Endodermal cell (in vitro differentiated cells): ENCODE measurements at regions not wholly inside any gene's neighbourhood (a gene's known extent, or its start where the extent isn't known, plus 50 kb on each side); places are given as distances from the start of the nearest gene placed in this dataset.

ENCODE experiments used
- DNase-seq: peaks from one replicate; pipeline ENCODE4 v3.0.0-alpha.2; 2017
- H3K27ac ChIP-seq: 2 replicates; pipeline ENCODE4 v1.5.1; 2013; ENCODE audit warnings: mild to moderate bottlenecking, low read depth, low read length, moderate library complexity
- H3K27me3 ChIP-seq: 2 replicates; pipeline ENCODE4 v1.6.1; 2013; ENCODE audit warnings: mild to moderate bottlenecking, low read length, moderate library complexity; ENCODE audit not compliant: insufficient read depth, control insufficient read depth, poor library complexity, severe bottlenecking
- H3K36me3 ChIP-seq: 2 replicates; pipeline ENCODE4 v1.7.0; 2013; ENCODE audit warnings: mild to moderate bottlenecking, low read length, moderate library complexity; ENCODE audit not compliant: control insufficient read depth, insufficient read depth
- H3K4me1 ChIP-seq: one replicate; pipeline ENCODE4 v1.7.0; 2013; ENCODE audit warnings: low read length; ENCODE audit not compliant: control insufficient read depth, insufficient read depth
- H3K4me3 ChIP-seq: 2 replicates; pipeline ENCODE4 v1.5.1; 2013; ENCODE audit warnings: mild to moderate bottlenecking, low read length, moderate library complexity
- H3K9ac ChIP-seq: 2 replicates; pipeline ENCODE4 v1.6.1; 2013; ENCODE audit warnings: mild to moderate bottlenecking, low read length, moderate library complexity; ENCODE audit not compliant: poor library complexity, severe bottlenecking; ENCODE audit errors: extremely low read depth
- H3K9me3 ChIP-seq: 2 replicates; pipeline ENCODE4 v1.6.1; 2013; ENCODE audit warnings: mild to moderate bottlenecking, low read length, moderate library complexity; ENCODE audit not compliant: control insufficient read depth
- H3K27ac Mint-ChIP-seq: 2 replicates; pipeline ENCODE4 v1.8.0; 2020; ENCODE audit warnings: mixed read lengths
- H3K27me3 Mint-ChIP-seq: 2 replicates; pipeline ENCODE4 v1.8.0; 2021; ENCODE audit warnings: mild to moderate bottlenecking, mixed read lengths; ENCODE audit not compliant: insufficient read depth
- H3K36me3 Mint-ChIP-seq: 2 replicates; pipeline ENCODE4 v1.8.0; 2020; ENCODE audit warnings: low read depth, mixed read lengths
- H3K4me1 Mint-ChIP-seq: 2 replicates; pipeline ENCODE4 v1.8.0; 2020; ENCODE audit warnings: mixed read lengths
- H3K4me3 Mint-ChIP-seq: 2 replicates; pipeline ENCODE4 v1.8.0; 2020; ENCODE audit warnings: mild to moderate bottlenecking, moderate library complexity, mixed read lengths
- H3K9me3 Mint-ChIP-seq: 2 replicates; pipeline ENCODE4 v1.8.0; 2020; ENCODE audit warnings: mild to moderate bottlenecking, mixed read lengths
- WGBS, 2 experiments: methylation state at CpG; one replicate each; pipeline versions ENCODE4 v1.1.5 to v1.1.7; 2013; ENCODE audit warnings: missing lambda C conversion rate in 2 of 2, mixed read lengths in 1 of 2; ENCODE audit not compliant: insufficient coverage in 1 of 2, insufficient read length in 1 of 2; 5-methylcytosine and 5-hydroxymethylcytosine counted together
- TF ChIP-seq, protein P1 (sequence below): fragments of 200-600 bp; sonication (generic); conservative IDR thresholded peaks from 2 replicates; pipeline ENCODE4 v1.5.0; 2021; ENCODE audit warnings: antibody characterized with exemption, mild to moderate bottlenecking

DNA sequence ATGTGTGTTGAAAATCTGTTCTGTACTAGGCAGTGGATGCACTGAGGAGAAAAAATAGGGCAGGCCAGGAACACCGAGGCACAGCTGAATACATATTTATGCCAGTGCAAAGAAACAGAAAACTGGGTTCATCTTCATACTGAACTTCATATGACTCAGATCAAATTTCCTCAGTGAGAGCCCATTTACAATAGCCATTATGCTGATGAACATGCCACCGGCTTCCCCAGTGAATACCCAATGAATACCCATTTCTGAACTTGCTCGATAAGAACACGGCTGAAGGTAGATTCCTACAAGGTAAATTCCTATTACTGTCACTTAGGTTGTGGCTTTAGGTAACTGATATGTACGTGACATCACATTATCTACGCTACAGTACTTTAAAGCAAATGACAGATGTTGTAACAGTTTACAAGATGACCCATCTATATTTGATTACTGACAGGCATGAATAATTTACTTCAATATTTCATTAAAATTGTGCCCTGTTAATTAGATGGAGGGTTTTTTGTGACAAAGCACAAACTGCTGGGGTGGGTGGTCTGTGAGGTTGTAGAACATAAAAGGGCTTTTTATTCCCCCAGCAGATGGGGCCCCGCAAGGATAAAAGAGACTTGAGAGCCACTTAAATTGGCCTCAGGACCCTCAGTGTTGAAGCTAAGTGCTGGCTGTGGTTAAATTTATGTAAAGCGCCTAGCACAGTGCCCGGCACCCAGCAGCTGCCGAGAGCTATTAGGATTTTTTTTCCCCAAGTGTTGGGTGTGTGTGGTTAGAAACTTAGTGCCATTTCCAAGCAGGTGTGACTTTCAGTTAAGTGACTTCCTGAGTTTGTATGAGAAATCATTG lies 264.5 kb downstream of the CD83 start:
- no peak overlapping the region for H3K9ac ChIP-seq
- DNase-seq, result no peak
- H3K27me3 ChIP-seq, result no peaks in the 10 kb centered on the region
- Mint-ChIP-seq H3K27me3 (no peaks in the 10 kb centered on the region), H3K27ac (peak overlapping the region; percentile 95), H3K36me3 (peaks cover 16% of the 10 kb centered on the region), H3K4me1 (peaks cover 81% of the 10 kb centered on the region), H3K4me3 (peak overlapping the region; percentile 31), H3K9me3 (peaks cover 14% of the 10 kb centered on the region)
- peak overlapping the region; percentile 74 for H3K27ac ChIP-seq
- peaks cover 22% of the 10 kb centered on the region for H3K4me1 ChIP-seq
- no peak overlapping the region for H3K4me3 ChIP-seq
- H3K9me3 ChIP-seq, result peaks cover 24% of the 10 kb centered on the region
- TF ChIP-seq, protein P1, sequence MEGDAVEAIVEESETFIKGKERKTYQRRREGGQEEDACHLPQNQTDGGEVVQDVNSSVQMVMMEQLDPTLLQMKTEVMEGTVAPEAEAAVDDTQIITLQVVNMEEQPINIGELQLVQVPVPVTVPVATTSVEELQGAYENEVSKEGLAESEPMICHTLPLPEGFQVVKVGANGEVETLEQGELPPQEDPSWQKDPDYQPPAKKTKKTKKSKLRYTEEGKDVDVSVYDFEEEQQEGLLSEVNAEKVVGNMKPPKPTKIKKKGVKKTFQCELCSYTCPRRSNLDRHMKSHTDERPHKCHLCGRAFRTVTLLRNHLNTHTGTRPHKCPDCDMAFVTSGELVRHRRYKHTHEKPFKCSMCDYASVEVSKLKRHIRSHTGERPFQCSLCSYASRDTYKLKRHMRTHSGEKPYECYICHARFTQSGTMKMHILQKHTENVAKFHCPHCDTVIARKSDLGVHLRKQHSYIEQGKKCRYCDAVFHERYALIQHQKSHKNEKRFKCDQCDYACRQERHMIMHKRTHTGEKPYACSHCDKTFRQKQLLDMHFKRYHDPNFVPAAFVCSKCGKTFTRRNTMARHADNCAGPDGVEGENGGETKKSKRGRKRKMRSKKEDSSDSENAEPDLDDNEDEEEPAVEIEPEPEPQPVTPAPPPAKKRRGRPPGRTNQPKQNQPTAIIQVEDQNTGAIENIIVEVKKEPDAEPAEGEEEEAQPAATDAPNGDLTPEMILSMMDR, result no peak
- peaks cover 4% of the 10 kb centered on the region for H3K36me3 ChIP-seq
- 69 to 84% methylated on average over 3 to 10 of the region's 10 CpGs for whole genome bisulfite sequencing, 2 experiments

GRCh38 chr6:14382678-14383236 lies 265.2 kb downstream of the CD83 start:
- no peak for DNase-seq
- peaks cover 7% of the 10 kb centered on the region for H3K9me3 Mint-ChIP-seq
- peaks cover 4% of the 10 kb centered on the region for H3K36me3 ChIP-seq
- no peak overlapping the region for H3K4me3 Mint-ChIP-seq
- H3K36me3 Mint-ChIP-seq, result peaks cover 9% of the 10 kb centered on the region
- WGBS, 2 experiments, result 86% methylated on average over 1 to 3 of the region's 3 CpGs
- H3K27me3 ChIP-seq, result no peaks in the 10 kb centered on the region
- TF ChIP-seq, protein P1, result no peak
- H3K4me1 Mint-ChIP-seq, result peaks cover 83% of the 10 kb centered on the region
- H3K4me1 ChIP-seq, result peaks cover 22% of the 10 kb centered on the region
- H3K9ac ChIP-seq, result no peak overlapping the region
- H3K4me3 ChIP-seq, result no peak overlapping the region
- no peaks in the 10 kb centered on the region for H3K27me3 Mint-ChIP-seq
- H3K9me3 ChIP-seq, result peaks cover 17% of the 10 kb centered on the region
- H3K27ac ChIP-seq, result no peak overlapping the region
- H3K27ac Mint-ChIP-seq, result peak overlapping the region; percentile 95

DNA sequence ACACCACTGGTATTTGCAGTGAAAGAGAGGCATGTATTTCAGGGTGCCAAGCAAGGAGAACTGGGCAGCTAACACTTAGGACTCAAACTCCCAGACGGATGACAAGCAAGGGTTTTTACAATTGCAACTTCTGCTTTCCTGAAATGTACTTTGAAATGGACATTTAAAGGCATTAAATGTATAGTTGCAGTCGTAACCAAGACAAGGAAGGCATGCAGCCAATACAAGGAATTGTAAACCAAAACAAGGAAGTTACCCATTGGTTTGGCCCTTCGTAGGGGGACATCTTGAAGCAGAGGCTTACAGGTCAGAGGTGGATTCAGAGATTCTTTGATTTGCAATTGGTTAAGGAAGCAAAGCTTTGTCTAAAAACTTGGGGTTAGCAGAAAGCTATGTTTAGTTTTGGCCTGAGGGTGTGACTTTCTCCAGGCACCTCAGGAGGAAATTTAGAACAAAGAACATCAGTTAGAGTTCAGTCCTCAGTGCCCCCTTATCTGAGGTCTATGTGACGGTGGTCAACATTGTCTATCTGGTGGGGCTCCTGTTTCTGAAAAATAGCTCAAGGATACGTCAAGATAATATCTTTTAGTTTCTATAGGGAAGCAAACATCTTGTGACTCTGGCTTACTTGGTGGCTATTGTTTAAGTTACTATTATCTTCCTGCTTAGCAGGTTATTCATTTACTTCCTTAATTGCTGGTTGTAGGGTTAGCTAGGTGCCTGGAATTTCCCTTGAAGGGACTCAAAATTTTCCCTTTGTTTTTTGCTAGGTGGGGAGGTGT lies 266.0 kb downstream of the CD83 start:
- peaks cover 25% of the 10 kb centered on the region for H3K4me1 ChIP-seq
- H3K9me3 ChIP-seq, result peaks cover 9% of the 10 kb centered on the region
- WGBS, 2 experiments, result 55 to 77% methylated on average over 4 to 5 of the region's 5 CpGs
- Mint-ChIP-seq H3K4me3 (no peak overlapping the region), H3K36me3 (peaks cover 3% of the 10 kb centered on the region), H3K27ac (peak overlapping the region; percentile 95), H3K9me3 (peaks cover under 1% of the 10 kb centered on the region), H3K27me3 (no peaks in the 10 kb centered on the region), H3K4me1 (peaks cover 90% of the 10 kb centered on the region)
- H3K9ac ChIP-seq, result no peak overlapping the region
- no peak overlapping the region for H3K27ac ChIP-seq
- no peaks in the 10 kb centered on the region for H3K27me3 ChIP-seq
- TF ChIP-seq, protein P1, result no peak
- H3K4me3 ChIP-seq, result no peak overlapping the region
- peaks cover 3% of the 10 kb centered on the region for H3K36me3 ChIP-seq
- peak; percentile 53 for DNase-seq
